Sciatic nerve (tissue), 2 donors: ENCODE measurements at regions not wholly inside any gene's neighbourhood (a gene's known extent, or its start where the extent isn't known, plus 50 kb on each side); places are given as distances from the start of the nearest gene placed in this dataset.

ENCODE experiments used
- ATAC-seq: fragments of 200-7000 bp; cut with Tn5 transposase; one replicate; pipeline ENCODE4 v1.9.1; 2020; ENCODE audit warnings: mild to moderate bottlenecking, moderate library complexity
- DNase-seq: peaks from one replicate; pipeline ENCODE4 v3.0.0-alpha.2; 2020; ENCODE audit warnings: low spot score
- intact Hi-C: fragments of 100-400 bp; cut with DNase I; formaldehyde crosslinking; loops from one replicate; pipeline ENCODE4 v1.14.2; 2022
- donor health status: DM: no; HTN: no; CAD: no.
- donor health status: DM: no; HTN: no; CAD: no.

- ATAC-seq, result peak; percentile 86
- intact Hi-C loops, result no loop called here
- DNase-seq, result peak; percentile 74
Measured at GRCh38 chrX:68894513-68895340, 65.9 kb downstream of the EFNB1 start.

GRCh38 chrX:68894142-68894512, 65.3 kb downstream of the EFNB1 start:
- intact Hi-C loops, result no loop called here
- ATAC-seq, result peak; percentile 48
- no peak for DNase-seq

GRCh38 chrX:68892651-68893050, 63.8 kb downstream of the EFNB1 start:
- ATAC-seq (no peak), DNase-seq (no peak)
- intact Hi-C loops, result no loop called here

GRCh38 chrX:68892134-68892533, 63.3 kb downstream of the EFNB1 start:
- no peak for DNase-seq
- intact Hi-C loops, result no loop called here

More at GRCh38 chrX:68892134-68892533, 63.3 kb downstream of the EFNB1 start:
- ATAC-seq, result no peak
